ENCODE measurements at regions not wholly inside any gene's neighbourhood (a gene's known extent, or its start where the extent isn't known, plus 50 kb on each side); places are given as distances from the start of the nearest gene placed in this dataset.

DNA sequence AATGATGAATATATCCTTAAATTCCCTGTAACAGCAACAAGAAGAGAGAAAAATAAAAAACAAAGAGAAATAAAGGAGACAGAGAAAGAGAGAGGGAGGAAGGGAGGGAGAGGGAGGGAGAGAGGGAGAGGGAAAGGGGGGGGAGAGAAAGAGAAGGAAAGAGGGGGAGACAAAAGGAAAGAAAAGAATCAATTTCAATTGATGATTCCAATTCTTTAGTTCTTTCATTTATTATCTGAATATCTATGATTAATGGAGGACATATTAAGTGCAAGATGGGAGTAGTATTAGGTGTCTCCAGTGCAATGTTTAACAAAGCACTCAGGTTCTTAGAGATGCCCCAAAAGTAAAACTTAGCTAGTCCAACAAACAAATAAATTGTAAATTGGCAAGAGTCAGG, 97.2 kb upstream of the DPP10 start:
- no peaks in the 10 kb centered on the region for H3K36me3 ChIP-seq (ENCODE audit: control insufficient read depth in 4 of 4, insufficient read depth in 4 of 4, low read length in 4 of 4)
- H3K27me3 ChIP-seq (ENCODE audit: control insufficient read depth in 3 of 3, insufficient read depth in 3 of 3, low read length in 2 of 3), result no peaks in the 10 kb centered on the region
- ATAC-seq (ENCODE audit: insufficient read depth, low FRiP score) (no peak), DNase-seq (no peak)
- TF ChIP-seq, protein P1, sequence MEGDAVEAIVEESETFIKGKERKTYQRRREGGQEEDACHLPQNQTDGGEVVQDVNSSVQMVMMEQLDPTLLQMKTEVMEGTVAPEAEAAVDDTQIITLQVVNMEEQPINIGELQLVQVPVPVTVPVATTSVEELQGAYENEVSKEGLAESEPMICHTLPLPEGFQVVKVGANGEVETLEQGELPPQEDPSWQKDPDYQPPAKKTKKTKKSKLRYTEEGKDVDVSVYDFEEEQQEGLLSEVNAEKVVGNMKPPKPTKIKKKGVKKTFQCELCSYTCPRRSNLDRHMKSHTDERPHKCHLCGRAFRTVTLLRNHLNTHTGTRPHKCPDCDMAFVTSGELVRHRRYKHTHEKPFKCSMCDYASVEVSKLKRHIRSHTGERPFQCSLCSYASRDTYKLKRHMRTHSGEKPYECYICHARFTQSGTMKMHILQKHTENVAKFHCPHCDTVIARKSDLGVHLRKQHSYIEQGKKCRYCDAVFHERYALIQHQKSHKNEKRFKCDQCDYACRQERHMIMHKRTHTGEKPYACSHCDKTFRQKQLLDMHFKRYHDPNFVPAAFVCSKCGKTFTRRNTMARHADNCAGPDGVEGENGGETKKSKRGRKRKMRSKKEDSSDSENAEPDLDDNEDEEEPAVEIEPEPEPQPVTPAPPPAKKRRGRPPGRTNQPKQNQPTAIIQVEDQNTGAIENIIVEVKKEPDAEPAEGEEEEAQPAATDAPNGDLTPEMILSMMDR (IDR thresholded peaks at IDR 0.05; ENCODE audit: control extremely low read depth, extremely low read depth), result no peak
- peaks cover 0 to 6% (median 0%) of the 10 kb centered on the region in 5 donors for H3K4me1 ChIP-seq (ENCODE audit: control insufficient read depth in 5 of 5, insufficient read depth in 5 of 5, low read length in 5 of 5)
- peaks cover 0 to 3% (median 0%) of the 10 kb centered on the region in 4 donors for H3K9me3 ChIP-seq (ENCODE audit: control insufficient read depth in 4 of 4, insufficient read depth in 3 of 4, low read length in 3 of 4)
- no peak overlapping the region for H3K27ac ChIP-seq (ENCODE audit: low read depth in 1 of 2, low read length in 1 of 2)
- H3K9ac ChIP-seq (ENCODE audit: insufficient read depth in 1 of 2, low read length in 2 of 2), result no peak overlapping the region
- no peak overlapping the region for H3K4me3 ChIP-seq

DNA sequence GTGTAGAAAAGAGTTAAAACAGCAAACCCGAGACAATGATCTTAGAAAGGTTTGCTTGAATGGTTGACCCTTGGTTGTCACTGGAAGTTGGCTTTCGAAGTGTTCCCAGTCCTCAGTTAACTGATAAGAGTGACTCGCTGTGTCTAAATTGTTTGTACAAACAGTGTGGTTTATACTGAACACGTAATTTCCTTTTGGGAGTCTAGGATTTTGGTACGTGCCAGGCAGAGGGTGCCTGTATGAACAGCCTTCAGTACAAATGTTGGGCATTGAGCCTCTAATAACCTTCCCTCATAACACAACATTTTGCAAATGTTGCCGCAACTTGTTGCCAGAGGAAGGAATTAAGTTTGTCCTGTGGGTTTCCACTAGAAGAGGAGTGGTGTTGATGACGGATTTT, 95.8 kb upstream of the DPP10 start:
- H3K4me1 ChIP-seq (ENCODE audit: control insufficient read depth in 5 of 5, insufficient read depth in 5 of 5, low read length in 5 of 5), result peaks cover 0 to 6% (median 0%) of the 10 kb centered on the region in 5 donors
- 48 to 60% methylated on average over 7 of the region's 7 CpGs for WGBS, 2 donors
- no peak overlapping the region for H3K9ac ChIP-seq (ENCODE audit: insufficient read depth in 1 of 2, low read length in 2 of 2)
- no peak for ATAC-seq (ENCODE audit: insufficient read depth, low FRiP score)
- no peak overlapping the region for H3K27ac ChIP-seq (ENCODE audit: low read depth in 1 of 2, low read length in 1 of 2)
- H3K9me3 ChIP-seq (ENCODE audit: control insufficient read depth in 4 of 4, insufficient read depth in 3 of 4, low read length in 3 of 4), result peaks cover 0 to 3% (median 0%) of the 10 kb centered on the region in 4 donors
- peak in 2 of 3 donors; percentile 4 to 6 for DNase-seq
- no peaks in the 10 kb centered on the region for H3K36me3 ChIP-seq (ENCODE audit: control insufficient read depth in 4 of 4, insufficient read depth in 4 of 4, low read length in 4 of 4)
- H3K27me3 ChIP-seq (ENCODE audit: control insufficient read depth in 3 of 3, insufficient read depth in 3 of 3, low read length in 2 of 3), result no peaks in the 10 kb centered on the region
- H3K4me3 ChIP-seq, result no peak overlapping the region
- TF ChIP-seq, protein P1 (IDR thresholded peaks at IDR 0.05; ENCODE audit: control extremely low read depth, extremely low read depth), result no peak

DNA sequence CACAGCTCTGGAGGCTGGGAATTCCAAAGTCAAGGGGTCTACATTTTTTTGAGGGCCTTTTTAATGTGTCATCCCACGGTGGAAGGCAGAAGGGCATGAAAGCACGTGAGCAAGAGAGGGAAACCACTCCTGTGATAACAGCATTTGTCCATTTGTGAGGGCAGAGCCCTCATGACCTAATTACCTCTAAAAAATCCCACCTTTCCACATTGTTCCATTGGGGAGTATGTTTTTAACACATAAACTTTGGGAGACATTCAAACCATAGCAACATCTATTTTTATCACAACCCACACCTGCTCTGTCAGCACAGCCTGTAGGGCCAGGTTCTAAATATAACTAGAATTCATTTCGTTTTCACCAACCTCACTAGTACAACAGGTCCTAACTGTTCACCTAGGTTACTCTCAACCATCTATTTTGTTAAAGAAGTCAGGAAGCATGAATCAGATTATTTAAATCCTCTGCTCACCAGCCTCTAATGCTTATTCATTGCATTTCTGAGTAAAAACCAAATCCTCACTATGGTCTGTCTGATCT, 92.2 kb upstream of the DPP10 start:
- no peaks in the 10 kb centered on the region for H3K27me3 ChIP-seq (ENCODE audit: control insufficient read depth in 3 of 3, insufficient read depth in 3 of 3, low read length in 2 of 3)
- no peak overlapping the region for H3K27ac ChIP-seq (ENCODE audit: low read depth in 1 of 2, low read length in 1 of 2)
- no peaks in the 10 kb centered on the region for H3K36me3 ChIP-seq (ENCODE audit: control insufficient read depth in 4 of 4, insufficient read depth in 4 of 4, low read length in 4 of 4)
- H3K9me3 ChIP-seq (ENCODE audit: control insufficient read depth in 4 of 4, insufficient read depth in 3 of 4, low read length in 3 of 4), result no peaks in the 10 kb centered on the region
- no peak overlapping the region for H3K4me3 ChIP-seq
- H3K9ac ChIP-seq (ENCODE audit: insufficient read depth in 1 of 2, low read length in 2 of 2), result no peak overlapping the region
- ATAC-seq (ENCODE audit: insufficient read depth, low FRiP score) (no peak), DNase-seq (no peak)
- TF ChIP-seq, protein P1 (IDR thresholded peaks at IDR 0.05; ENCODE audit: control extremely low read depth, extremely low read depth), result no peak
- H3K4me1 ChIP-seq (ENCODE audit: control insufficient read depth in 5 of 5, insufficient read depth in 5 of 5, low read length in 5 of 5), result peaks cover 0 to 6% (median 0%) of the 10 kb centered on the region in 5 donors
- 57 to 59% methylated on average over 3 of the region's 3 CpGs for WGBS, 2 donors

DNA sequence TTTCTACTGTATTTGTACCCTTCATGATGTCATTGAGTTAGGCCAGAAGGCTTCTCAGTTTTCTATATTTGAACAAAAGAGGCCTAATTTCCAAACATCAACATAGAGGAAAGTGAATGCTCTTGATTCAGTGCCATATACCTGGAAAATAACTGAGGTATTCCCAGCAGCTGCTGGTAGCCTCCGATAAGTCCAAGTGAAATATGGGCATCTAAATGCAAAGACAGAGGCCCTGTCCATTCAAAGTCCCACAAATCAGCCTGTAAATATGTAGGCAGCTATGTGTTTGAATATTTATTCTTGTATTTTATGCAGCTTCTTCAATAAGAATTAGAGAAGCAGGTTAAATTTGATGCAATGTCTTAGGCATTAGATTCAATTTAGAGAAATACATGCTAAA, 89.5 kb upstream of the DPP10 start:
- 90 to 93% methylated on average over 1 of the region's 1 CpG for WGBS, 2 donors
- ATAC-seq (ENCODE audit: insufficient read depth, low FRiP score), result no peak
- no peaks in the 10 kb centered on the region for H3K4me1 ChIP-seq (ENCODE audit: control insufficient read depth in 5 of 5, insufficient read depth in 5 of 5, low read length in 5 of 5)
- H3K9ac ChIP-seq (ENCODE audit: insufficient read depth in 1 of 2, low read length in 2 of 2), result no peak overlapping the region
- no peak overlapping the region for H3K27ac ChIP-seq (ENCODE audit: low read depth in 1 of 2, low read length in 1 of 2)
- H3K36me3 ChIP-seq (ENCODE audit: control insufficient read depth in 4 of 4, insufficient read depth in 4 of 4, low read length in 4 of 4), result no peaks in the 10 kb centered on the region
- H3K4me3 ChIP-seq, result no peak overlapping the region
- H3K27me3 ChIP-seq (ENCODE audit: control insufficient read depth in 3 of 3, insufficient read depth in 3 of 3, low read length in 2 of 3), result no peaks in the 10 kb centered on the region
- H3K9me3 ChIP-seq (ENCODE audit: control insufficient read depth in 4 of 4, insufficient read depth in 3 of 4, low read length in 3 of 4), result no peaks in the 10 kb centered on the region
- no peak for DNase-seq
- TF ChIP-seq, protein P1 (IDR thresholded peaks at IDR 0.05; ENCODE audit: control extremely low read depth, extremely low read depth), result no peak

Measured in lung (tissue), 11 donors.